Caco-2 (cell line): ENCODE measurements at regions not wholly inside any gene's neighbourhood (a gene's known extent, or its start where the extent isn't known, plus 50 kb on each side); places are given as distances from the start of the nearest gene placed in this dataset.

Experiments
- BruUV-seq: library from RNA; stranded (reverse); fragments of 400-500 nt; replicated peaks from 2 replicates; lab custom pipeline; 2021; lab: Mats Ljungman, UMichigan
- CTCF ChIA-PET: fragments of 300-600 bp; sonication (Branson Sonifier 250); formaldehyde crosslinking; loops from one replicate; lab custom pipeline; 2022; ENCODE audit warnings: antibody characterized with exemption; lab: Charles Lee
- POLR2A ChIA-PET: fragments of 300-600 bp; sonication (Branson Sonifier 250); formaldehyde crosslinking; loops from one replicate; lab custom pipeline; 2022; ENCODE audit warnings: antibody characterized with exemption; lab: Charles Lee
- DNase-seq, 2 experiments: peaks; one replicate each; pipeline versions ENCODE4 v3.0.0 to v3.0.0-alpha.2; 2020 to 2022
- H3K27me3 ChIP-seq: replicated peaks from 2 replicates; pipeline ENCODE4 v1.6.0; 2011; ENCODE audit warnings: low read length; ENCODE audit not compliant: control insufficient read depth, insufficient read depth
- H3K36me3 ChIP-seq: 2 replicates; pipeline ENCODE4 v1.5.1; 2011; ENCODE audit warnings: low read length; ENCODE audit not compliant: control insufficient read depth, insufficient read depth
- H3K4me1 ChIP-seq: fragments of 250-450 bp; sonication (Bioruptor Pico); 2 replicates; pipeline ENCODE4 v1.5.1; 2020; ENCODE audit warnings: mild to moderate bottlenecking
- H3K4me3 ChIP-seq: 2 replicates; pipeline ENCODE4 v1.5.1; 2011; ENCODE audit warnings: low read depth, mild to moderate bottlenecking, control low read depth, low read length
- H3K9me3 ChIP-seq: fragments of 250-450 bp; sonication (Bioruptor Pico); 2 replicates; pipeline ENCODE4 v1.5.1; 2020; ENCODE audit warnings: mild to moderate bottlenecking, moderate library complexity
- H3K27ac Mint-ChIP-seq: one replicate; pipeline ENCODE4 v1.8.0; 2022; ENCODE audit warnings: mixed read lengths; ENCODE audit not compliant: unreplicated experiment
- H3K27me3 Mint-ChIP-seq: one replicate; pipeline ENCODE4 v1.8.0; 2022; ENCODE audit warnings: mixed read lengths; ENCODE audit not compliant: insufficient read depth, unreplicated experiment
- H3K36me3 Mint-ChIP-seq: one replicate; pipeline ENCODE4 v1.8.0; 2022; ENCODE audit warnings: mild to moderate bottlenecking, mixed read lengths; ENCODE audit not compliant: insufficient read depth, unreplicated experiment
- H3K4me1 Mint-ChIP-seq: one replicate; pipeline ENCODE4 v1.8.0; 2022; ENCODE audit warnings: low read depth, mixed read lengths; ENCODE audit not compliant: unreplicated experiment
- H3K4me3 Mint-ChIP-seq: one replicate; pipeline ENCODE4 v1.8.0; 2022; ENCODE audit warnings: mild to moderate bottlenecking, moderate library complexity, mixed read lengths; ENCODE audit not compliant: unreplicated experiment
- H3K9me3 Mint-ChIP-seq: one replicate; pipeline ENCODE4 v1.8.0; 2022; ENCODE audit warnings: mixed read lengths; ENCODE audit not compliant: unreplicated experiment
- intact Hi-C: fragments of 100-400 bp; cut with micrococcal nuclease; formaldehyde crosslinking; loops from one replicate; pipeline ENCODE4 v1.10.0; 2022; ENCODE audit not compliant: unreplicated experiment
- TF ChIP-seq, protein P1 (sequence below), 2 experiments: fragments of 200-600 bp in 1 of 2; IDR thresholded peaks; 1 replicate in 1 of 2; 2 replicates in 1 of 2; pipeline versions ENCODE4 v1.5.1 to v1.8.0; 2011 to 2022; ENCODE audit warnings: antibody characterized with exemption in 1 of 2, control low read depth in 1 of 2, inconsistent platforms in 1 of 2, low read depth in 1 of 2, low read length in 1 of 2, mild to moderate bottlenecking in 1 of 2, moderate library complexity in 1 of 2; ENCODE audit not compliant: insufficient read depth in 1 of 2, severe bottlenecking in 1 of 2, unreplicated experiment in 1 of 2

DNA sequence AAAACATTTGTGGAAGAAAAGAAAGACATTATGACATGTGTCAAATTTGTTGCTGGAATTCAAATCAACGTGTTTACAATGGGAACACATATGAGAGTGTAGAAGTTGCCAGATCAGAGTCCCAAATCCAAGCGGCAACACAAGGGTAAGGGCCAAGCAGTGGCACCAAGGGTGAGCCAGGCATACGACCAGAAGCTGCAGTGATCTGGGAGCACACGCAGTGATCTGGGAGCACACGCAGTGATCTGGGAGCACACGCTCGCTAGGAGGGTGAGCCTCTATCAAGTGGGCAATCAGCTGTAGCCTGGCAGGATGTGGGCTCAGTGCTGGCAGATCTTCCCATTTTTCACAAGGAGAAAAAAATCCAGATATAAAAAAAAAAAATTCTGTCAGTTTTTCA lies 148.2 kb downstream of the TLE3 start:
- Mint-ChIP-seq H3K36me3 (no peaks in the 10 kb centered on the region), H3K4me1 (no peaks in the 10 kb centered on the region), H3K27ac (no peak overlapping the region), H3K27me3 (peaks cover 8% of the 10 kb centered on the region), H3K4me3 (no peak overlapping the region), H3K9me3 (no peaks in the 10 kb centered on the region)
- Histone ChIP-seq H3K27me3 (no peaks in the 10 kb centered on the region; the same call in 1 of the 2 replicates), H3K36me3 (no peaks in the 10 kb centered on the region), H3K4me1 (no peaks in the 10 kb centered on the region), H3K9me3 (no peaks in the 10 kb centered on the region), H3K4me3 (no peak overlapping the region)
- DNase-seq, result no peak
- no TSS peak for BruUV-seq
- TF ChIP-seq, protein P1, sequence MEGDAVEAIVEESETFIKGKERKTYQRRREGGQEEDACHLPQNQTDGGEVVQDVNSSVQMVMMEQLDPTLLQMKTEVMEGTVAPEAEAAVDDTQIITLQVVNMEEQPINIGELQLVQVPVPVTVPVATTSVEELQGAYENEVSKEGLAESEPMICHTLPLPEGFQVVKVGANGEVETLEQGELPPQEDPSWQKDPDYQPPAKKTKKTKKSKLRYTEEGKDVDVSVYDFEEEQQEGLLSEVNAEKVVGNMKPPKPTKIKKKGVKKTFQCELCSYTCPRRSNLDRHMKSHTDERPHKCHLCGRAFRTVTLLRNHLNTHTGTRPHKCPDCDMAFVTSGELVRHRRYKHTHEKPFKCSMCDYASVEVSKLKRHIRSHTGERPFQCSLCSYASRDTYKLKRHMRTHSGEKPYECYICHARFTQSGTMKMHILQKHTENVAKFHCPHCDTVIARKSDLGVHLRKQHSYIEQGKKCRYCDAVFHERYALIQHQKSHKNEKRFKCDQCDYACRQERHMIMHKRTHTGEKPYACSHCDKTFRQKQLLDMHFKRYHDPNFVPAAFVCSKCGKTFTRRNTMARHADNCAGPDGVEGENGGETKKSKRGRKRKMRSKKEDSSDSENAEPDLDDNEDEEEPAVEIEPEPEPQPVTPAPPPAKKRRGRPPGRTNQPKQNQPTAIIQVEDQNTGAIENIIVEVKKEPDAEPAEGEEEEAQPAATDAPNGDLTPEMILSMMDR (IDR thresholded peaks at IDR 0.05; ENCODE audit: insufficient read depth in 1 of 2, low read depth in 1 of 2, low read length in 1 of 2, severe bottlenecking in 1 of 2, unreplicated experiment in 1 of 2), result no peak
- CTCF ChIA-PET, result no interaction called here
- POLR2A ChIA-PET, result no interaction called here
- intact Hi-C loops, result no loop called here

DNA sequence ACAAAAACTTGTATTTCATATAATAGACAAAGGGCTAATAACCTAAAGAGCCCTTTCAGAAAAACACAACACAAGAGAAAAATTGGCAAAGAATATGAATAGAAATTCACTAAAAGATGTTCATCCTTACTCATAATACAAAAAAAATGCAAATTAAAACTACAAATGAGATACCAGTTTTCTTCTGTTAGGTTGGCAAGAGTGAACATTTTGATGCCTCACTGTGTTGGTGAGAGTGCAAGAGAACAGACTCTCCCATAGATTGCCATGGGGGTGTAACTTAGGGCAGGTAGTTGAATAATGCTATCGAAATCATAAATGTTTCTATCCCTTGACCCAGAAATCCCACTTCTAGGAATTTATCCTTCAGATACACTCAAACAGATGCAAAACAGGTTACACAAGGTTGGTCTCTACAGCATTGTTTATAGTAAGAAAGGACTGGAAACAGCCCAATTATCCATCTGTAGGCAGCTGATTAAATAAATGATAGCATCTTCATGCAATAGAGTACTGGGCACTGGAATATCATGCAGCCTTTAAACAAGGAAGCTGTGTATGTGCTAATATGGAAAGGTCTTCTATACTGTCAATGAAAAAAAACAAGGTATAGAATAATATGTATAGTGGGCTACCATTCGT lies 146.3 kb downstream of the TLE3 start:
- Histone ChIP-seq H3K36me3 (no peaks in the 10 kb centered on the region), H3K9me3 (no peaks in the 10 kb centered on the region), H3K4me1 (no peaks in the 10 kb centered on the region), H3K27me3 (no peaks in the 10 kb centered on the region; the same call in 1 of the 2 replicates), H3K4me3 (no peak overlapping the region)
- BruUV-seq, result no TSS peak
- Mint-ChIP-seq H3K9me3 (no peaks in the 10 kb centered on the region), H3K4me1 (no peaks in the 10 kb centered on the region), H3K27me3 (peaks cover 8% of the 10 kb centered on the region), H3K36me3 (no peaks in the 10 kb centered on the region), H3K4me3 (no peak overlapping the region), H3K27ac (no peak overlapping the region)
- POLR2A ChIA-PET, result no interaction called here
- no peak for DNase-seq
- intact Hi-C loops, result no loop called here
- TF ChIP-seq, protein P1 (IDR thresholded peaks at IDR 0.05; ENCODE audit: insufficient read depth in 1 of 2, low read depth in 1 of 2, low read length in 1 of 2, severe bottlenecking in 1 of 2, unreplicated experiment in 1 of 2), result no peak
- CTCF ChIA-PET, result no interaction called here

GRCh38 chr15:69951898-69952555 lies 145.7 kb downstream of the TLE3 start:
- Histone ChIP-seq H3K4me3 (no peak overlapping the region), H3K4me1 (no peaks in the 10 kb centered on the region), H3K9me3 (no peaks in the 10 kb centered on the region), H3K36me3 (no peaks in the 10 kb centered on the region), H3K27me3 (no peaks in the 10 kb centered on the region; the same call in 1 of the 2 replicates)
- intact Hi-C loops, result no loop called here
- H3K9me3 Mint-ChIP-seq, result no peaks in the 10 kb centered on the region
- DNase-seq, result no peak
- H3K4me3 Mint-ChIP-seq, result no peak overlapping the region
- ChIA-PET CTCF (no interaction called here), POLR2A (no interaction called here)
- no peaks in the 10 kb centered on the region for H3K4me1 Mint-ChIP-seq
- H3K36me3 Mint-ChIP-seq, result no peaks in the 10 kb centered on the region
- H3K27me3 Mint-ChIP-seq, result peaks cover 6% of the 10 kb centered on the region
- H3K27ac Mint-ChIP-seq, result no peak overlapping the region
- TF ChIP-seq, protein P1 (IDR thresholded peaks at IDR 0.05; ENCODE audit: insufficient read depth in 1 of 2, low read depth in 1 of 2, low read length in 1 of 2, severe bottlenecking in 1 of 2, unreplicated experiment in 1 of 2), result no peak
- no TSS peak for BruUV-seq
